Esophagus muscularis mucosa (tissue), 4 donors: ENCODE measurements at regions not wholly inside any gene's neighbourhood (a gene's known extent, or its start where the extent isn't known, plus 50 kb on each side); places are given as distances from the start of the nearest gene placed in this dataset.

ENCODE experiments used
- CTCF ChIP-seq, 3 experiments: fragments of 200-600 bp in 2 of 3; fragments of 450-650 bp in 1 of 3; sonication (generic) in 2 of 3; IDR thresholded peaks; one replicate each; pipeline ENCODE4 v1.5.1; 2017 to 2019; ENCODE audit warnings: antibody characterized with exemption in 3 of 3, mild to moderate bottlenecking in 2 of 3, moderate library complexity in 1 of 3
- EP300 ChIP-seq: sonication (generic); formaldehyde crosslinking; IDR thresholded peaks from one replicate; pipeline ENCODE4 v1.6.1; 2017; ENCODE audit warnings: antibody characterized with exemption
- POLR2AphosphoS5 ChIP-seq, 2 donors: sonication (generic); formaldehyde crosslinking; IDR thresholded peaks; one replicate each; pipeline ENCODE4 v1.6.1; 2017; ENCODE audit warnings: antibody characterized with exemption in 2 of 2

- TF ChIP-seq CTCF (IDR thresholded peaks at IDR 0.05), result no peak
- no peak for TF ChIP-seq EP300
- TF ChIP-seq POLR2AphosphoS5 (IDR thresholded peaks at IDR 0.05), result no peak
Observed at GRCh38 chr6:88301256-88301655, 135.1 kb upstream of the CNR1 start.
